OCI-LY7 (cell line): ENCODE measurements at regions not wholly inside any gene's neighbourhood (a gene's known extent, or its start where the extent isn't known, plus 50 kb on each side); places are given as distances from the start of the nearest gene placed in this dataset.

ENCODE experiments used
- EZH2phosphoT487 ChIP-seq: fragments of 200-600 bp; sonication (generic); IDR thresholded peaks from 2 replicates; pipeline ENCODE4 v1.6.1; 2018; ENCODE audit warnings: low read depth, borderline replicate concordance, mild to moderate bottlenecking, mixed run types, antibody characterized with exemption, low read length, moderate library complexity, mixed read lengths
- TF ChIP-seq, protein P1 (sequence below): fragments of 200-600 bp; sonication (generic); conservative IDR thresholded peaks from 2 replicates; pipeline ENCODE4 v1.5.1; 2014; ENCODE audit warnings: mild to moderate bottlenecking, antibody characterized with exemption, low read length, moderate library complexity, mixed read lengths

DNA sequence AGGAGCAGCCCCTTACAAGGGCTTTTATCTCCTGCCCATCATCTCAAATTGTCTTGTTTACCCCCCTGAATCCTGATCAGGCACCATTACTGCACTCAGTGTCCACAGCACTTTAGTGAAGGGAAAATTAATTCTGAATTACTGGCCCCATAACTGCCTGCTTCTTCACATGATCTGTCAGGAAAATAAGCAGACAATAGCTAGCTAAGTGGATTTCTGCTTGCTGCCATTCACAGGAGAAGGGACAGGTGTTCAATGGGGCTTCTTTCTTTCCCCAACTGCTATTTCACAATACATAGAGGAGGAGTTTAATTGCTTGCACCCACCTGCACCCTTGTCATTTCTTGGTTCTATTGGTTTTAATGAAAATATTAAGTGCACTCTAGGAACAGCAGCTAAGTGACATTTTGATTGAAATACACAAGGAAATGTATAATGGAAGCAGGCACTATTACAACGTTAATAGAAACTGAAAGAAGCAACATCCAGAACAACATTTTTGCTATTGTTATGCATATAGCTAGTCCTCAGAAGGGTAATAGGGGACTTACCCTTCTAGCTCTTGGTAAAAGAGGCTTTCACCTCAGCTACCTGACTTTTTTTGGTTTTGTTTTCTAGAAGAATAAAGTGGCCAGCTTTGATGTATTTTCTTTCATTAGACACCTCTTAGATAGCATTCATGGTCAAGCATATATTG lies 599.3 kb upstream of the TLE4 start:
- TF ChIP-seq, protein P1, sequence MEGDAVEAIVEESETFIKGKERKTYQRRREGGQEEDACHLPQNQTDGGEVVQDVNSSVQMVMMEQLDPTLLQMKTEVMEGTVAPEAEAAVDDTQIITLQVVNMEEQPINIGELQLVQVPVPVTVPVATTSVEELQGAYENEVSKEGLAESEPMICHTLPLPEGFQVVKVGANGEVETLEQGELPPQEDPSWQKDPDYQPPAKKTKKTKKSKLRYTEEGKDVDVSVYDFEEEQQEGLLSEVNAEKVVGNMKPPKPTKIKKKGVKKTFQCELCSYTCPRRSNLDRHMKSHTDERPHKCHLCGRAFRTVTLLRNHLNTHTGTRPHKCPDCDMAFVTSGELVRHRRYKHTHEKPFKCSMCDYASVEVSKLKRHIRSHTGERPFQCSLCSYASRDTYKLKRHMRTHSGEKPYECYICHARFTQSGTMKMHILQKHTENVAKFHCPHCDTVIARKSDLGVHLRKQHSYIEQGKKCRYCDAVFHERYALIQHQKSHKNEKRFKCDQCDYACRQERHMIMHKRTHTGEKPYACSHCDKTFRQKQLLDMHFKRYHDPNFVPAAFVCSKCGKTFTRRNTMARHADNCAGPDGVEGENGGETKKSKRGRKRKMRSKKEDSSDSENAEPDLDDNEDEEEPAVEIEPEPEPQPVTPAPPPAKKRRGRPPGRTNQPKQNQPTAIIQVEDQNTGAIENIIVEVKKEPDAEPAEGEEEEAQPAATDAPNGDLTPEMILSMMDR = no peak
- no peak for TF ChIP-seq EZH2phosphoT487
